Activated naive CD4-positive, alpha-beta T cell treated with anti-CD3 and anti-CD28 coated beads for 36 hours (primary cell): ENCODE measurements at regions not wholly inside any gene's neighbourhood (a gene's known extent, or its start where the extent isn't known, plus 50 kb on each side); places are given as distances from the start of the nearest gene placed in this dataset.

ENCODE experiments used
- CTCF ChIA-PET: fragments of 350-600 bp; sonication (Branson Sonifier 250); formaldehyde crosslinking; loops from one replicate; lab custom pipeline; 2021; ENCODE audit warnings: antibody characterized with exemption; lab: Charles Lee
- DNase-seq: peaks from one replicate; pipeline ENCODE4 v3.0.0-alpha.2; 2020
- H3K27ac Mint-ChIP-seq: one replicate; pipeline ENCODE4 v1.8.0; 2021; ENCODE audit warnings: mild to moderate bottlenecking, mixed read lengths
- H3K27me3 Mint-ChIP-seq: one replicate; pipeline ENCODE4 v1.8.0; 2021; ENCODE audit warnings: low read depth, mixed read lengths
- H3K36me3 Mint-ChIP-seq: one replicate; pipeline ENCODE4 v1.8.0; 2021; ENCODE audit warnings: low read depth, mixed read lengths
- H3K4me1 Mint-ChIP-seq: one replicate; pipeline ENCODE4 v1.8.0; 2021; ENCODE audit warnings: low read depth, mixed read lengths
- H3K4me3 Mint-ChIP-seq: one replicate; pipeline ENCODE4 v1.8.0; 2021; ENCODE audit warnings: mild to moderate bottlenecking, moderate library complexity, mixed read lengths
- H3K9me3 Mint-ChIP-seq: one replicate; pipeline ENCODE4 v1.8.0; 2021; ENCODE audit warnings: mixed read lengths
- intact Hi-C: fragments of 100-400 bp; cut with micrococcal nuclease; formaldehyde crosslinking; loops from one replicate; pipeline ENCODE4 v1.15.1; 2023

DNA sequence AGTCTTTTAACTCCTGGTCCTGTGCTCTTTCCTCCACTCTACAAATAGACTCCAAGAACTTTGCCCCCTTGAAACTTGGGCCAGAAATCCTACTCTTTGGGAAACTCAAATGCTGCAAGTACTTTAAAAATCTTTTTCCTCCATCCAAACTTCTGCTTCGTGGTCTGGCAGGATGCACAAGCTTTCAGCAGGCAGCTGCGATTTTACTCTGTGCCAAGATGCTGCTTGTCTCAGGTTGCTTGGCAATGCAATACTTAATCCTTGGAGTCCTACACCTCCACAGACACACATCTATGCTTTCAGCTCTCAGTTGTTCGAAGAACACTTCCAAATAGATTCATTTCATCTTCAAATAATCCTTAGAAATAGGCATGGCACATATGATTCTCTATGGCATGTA, 435.3 kb upstream of the USP24 start:
- no peak overlapping the region for H3K27ac Mint-ChIP-seq
- peaks cover 2% of the 10 kb centered on the region for H3K27me3 Mint-ChIP-seq
- CTCF ChIA-PET: no interaction called here
- DNase-seq: no peak
- H3K9me3 Mint-ChIP-seq: no peaks in the 10 kb centered on the region
- no peaks in the 10 kb centered on the region for H3K36me3 Mint-ChIP-seq
- intact Hi-C loops: no loop called here
- H3K4me3 Mint-ChIP-seq: no peak overlapping the region
- no peaks in the 10 kb centered on the region for H3K4me1 Mint-ChIP-seq

DNA sequence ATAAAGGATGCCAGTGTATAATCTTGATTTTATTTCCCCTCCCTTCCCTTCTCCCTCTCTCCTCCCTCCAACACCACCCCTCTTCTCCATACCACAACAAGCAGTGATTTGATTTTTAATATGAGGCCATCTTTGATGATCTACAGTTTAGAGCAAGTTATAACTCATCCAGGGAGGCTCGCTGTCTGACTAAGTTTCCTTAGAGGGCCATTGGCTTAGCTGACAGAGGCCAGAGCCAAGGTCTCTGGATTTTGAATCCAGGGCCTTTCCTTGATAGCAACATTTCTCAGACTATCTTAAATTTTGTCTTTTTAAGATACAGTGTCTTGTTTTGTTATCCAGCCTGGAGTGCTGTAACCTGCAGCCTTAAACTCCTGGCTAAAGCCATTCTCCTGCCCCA, 431.0 kb upstream of the USP24 start:
- Mint-ChIP-seq H3K4me3 (no peak overlapping the region), H3K27ac (no peak overlapping the region), H3K9me3 (no peaks in the 10 kb centered on the region), H3K4me1 (peaks cover 5% of the 10 kb centered on the region), H3K27me3 (peaks cover 2% of the 10 kb centered on the region), H3K36me3 (no peaks in the 10 kb centered on the region)
- CTCF ChIA-PET: no interaction called here
- DNase-seq: no peak
- intact Hi-C loops: no loop called here

- Mint-ChIP-seq H3K9me3 (no peaks in the 10 kb centered on the region), H3K36me3 (no peaks in the 10 kb centered on the region), H3K4me3 (no peak overlapping the region), H3K4me1 (peaks cover 6% of the 10 kb centered on the region), H3K27me3 (peaks cover 2% of the 10 kb centered on the region), H3K27ac (no peak overlapping the region)
- CTCF ChIA-PET: no interaction called here
- DNase-seq: no peak
- intact Hi-C loops: no loop called here
Measured at GRCh38 chr1:55645270-55645669, 430.1 kb upstream of the USP24 start.

DNA sequence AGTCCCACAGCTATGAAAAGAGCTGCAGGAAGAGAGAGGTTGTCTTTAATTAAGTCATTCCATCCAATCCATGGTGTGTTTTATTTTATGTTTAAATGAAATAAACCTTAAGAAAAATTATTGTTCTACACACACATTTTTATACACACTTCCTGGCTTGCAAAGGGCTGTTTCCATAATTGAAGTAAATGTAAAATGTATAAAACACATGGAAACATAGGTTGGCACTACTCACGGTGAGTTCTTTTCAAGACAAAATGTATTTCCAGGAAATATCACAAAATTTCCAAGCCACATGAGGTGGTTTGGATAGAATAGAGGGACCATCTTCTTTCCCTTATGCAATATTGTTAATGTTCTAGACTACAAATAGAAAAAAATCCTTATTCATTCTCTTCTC, 426.8 kb upstream of the USP24 start:
- DNase-seq: no peak
- H3K27ac Mint-ChIP-seq: no peak overlapping the region
- H3K4me1 Mint-ChIP-seq: peaks cover 6% of the 10 kb centered on the region
- H3K27me3 Mint-ChIP-seq: peaks cover 6% of the 10 kb centered on the region
- H3K4me3 Mint-ChIP-seq: no peak overlapping the region
- CTCF ChIA-PET: no interaction called here
- no peaks in the 10 kb centered on the region for H3K9me3 Mint-ChIP-seq
- H3K36me3 Mint-ChIP-seq: no peaks in the 10 kb centered on the region
- intact Hi-C loops: no loop called here

- Mint-ChIP-seq H3K36me3 (no peaks in the 10 kb centered on the region), H3K27ac (no peak overlapping the region), H3K4me3 (no peak overlapping the region), H3K27me3 (peaks cover 4% of the 10 kb centered on the region), H3K4me1 (peaks cover 6% of the 10 kb centered on the region), H3K9me3 (no peaks in the 10 kb centered on the region)
- DNase-seq: peak; percentile 49
- CTCF ChIA-PET: interaction anchor here (0.7 kb wide), 2 partner anchors 11 to 951 kb away, joined by 3 to 4 read pairs; no protein-coding TSS in a partner anchor
- intact Hi-C loops: no loop called here
Measured at GRCh38 chr1:55640708-55641473, 425.7 kb upstream of the USP24 start.

DNA sequence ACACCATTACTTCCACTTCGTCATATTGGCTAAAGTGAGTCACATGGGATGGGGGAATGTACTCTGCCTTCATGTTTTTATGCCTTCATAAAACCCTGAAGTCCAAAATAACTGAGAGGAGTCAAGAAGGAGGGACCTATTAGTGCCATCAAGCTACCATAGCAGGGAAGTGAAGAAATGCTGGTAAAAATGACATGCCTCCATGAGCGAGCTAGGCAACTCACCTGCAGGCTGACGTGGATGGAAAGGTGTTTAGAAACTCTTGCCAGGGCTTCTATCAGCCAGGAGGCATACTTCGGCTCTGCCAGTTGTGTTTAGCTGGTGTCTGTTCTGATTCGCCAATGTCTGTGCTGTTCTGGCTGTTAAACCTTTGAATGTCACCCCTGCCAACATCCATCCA, 424.4 kb upstream of the USP24 start:
- Mint-ChIP-seq H3K4me3 (no peak overlapping the region), H3K27me3 (peaks cover 4% of the 10 kb centered on the region), H3K9me3 (no peaks in the 10 kb centered on the region), H3K4me1 (peaks cover 6% of the 10 kb centered on the region), H3K27ac (no peak overlapping the region), H3K36me3 (no peaks in the 10 kb centered on the region)
- intact Hi-C loops: no loop called here
- no peak for DNase-seq
- CTCF ChIA-PET: no interaction called here

GRCh38 chr1:55639051-55639450, 423.9 kb upstream of the USP24 start:
- peaks cover 6% of the 10 kb centered on the region for H3K27me3 Mint-ChIP-seq
- H3K36me3 Mint-ChIP-seq: no peaks in the 10 kb centered on the region
- H3K9me3 Mint-ChIP-seq: no peaks in the 10 kb centered on the region
- H3K4me3 Mint-ChIP-seq: no peak overlapping the region
- intact Hi-C loops: no loop called here
- peaks cover 6% of the 10 kb centered on the region for H3K4me1 Mint-ChIP-seq
- CTCF ChIA-PET: no interaction called here
- no peak for DNase-seq
- H3K27ac Mint-ChIP-seq: no peak overlapping the region

DNA sequence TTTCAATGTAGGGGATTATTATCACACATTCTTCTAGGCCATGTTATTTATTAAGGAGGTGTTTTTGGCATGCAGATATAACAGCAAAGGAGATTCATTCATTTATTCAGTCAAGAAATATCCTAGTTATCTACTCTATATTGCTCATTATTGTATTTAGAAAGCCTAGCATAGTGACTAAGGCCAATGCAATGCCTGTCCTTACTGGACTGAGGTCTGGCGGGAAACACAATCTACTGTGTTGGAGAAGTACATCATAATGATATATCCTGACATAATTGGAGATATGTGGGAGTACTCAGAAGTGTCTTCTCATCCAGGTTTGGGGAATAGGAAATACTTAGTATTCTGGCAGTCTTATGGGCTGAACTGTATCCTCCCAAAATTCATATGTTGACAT, 421.5 kb upstream of the USP24 start:
- peaks cover 6% of the 10 kb centered on the region for H3K4me1 Mint-ChIP-seq
- no peaks in the 10 kb centered on the region for H3K36me3 Mint-ChIP-seq
- no peak overlapping the region for H3K4me3 Mint-ChIP-seq
- no peak overlapping the region for H3K27ac Mint-ChIP-seq
- CTCF ChIA-PET: no interaction called here
- no peak for DNase-seq
- peaks cover 11% of the 10 kb centered on the region for H3K27me3 Mint-ChIP-seq
- intact Hi-C loops: no loop called here
- H3K9me3 Mint-ChIP-seq: no peaks in the 10 kb centered on the region

GRCh38 chr1:55635856-55636255, 420.7 kb upstream of the USP24 start:
- intact Hi-C loops: no loop called here
- Mint-ChIP-seq H3K27me3 (peaks cover 11% of the 10 kb centered on the region), H3K4me1 (no peaks in the 10 kb centered on the region), H3K4me3 (no peak overlapping the region), H3K36me3 (no peaks in the 10 kb centered on the region), H3K27ac (no peak overlapping the region), H3K9me3 (no peaks in the 10 kb centered on the region)
- CTCF ChIA-PET: no interaction called here
- no peak for DNase-seq

- CTCF ChIA-PET: no interaction called here
- Mint-ChIP-seq H3K27ac (no peak overlapping the region), H3K4me3 (no peak overlapping the region), H3K9me3 (no peaks in the 10 kb centered on the region), H3K4me1 (no peaks in the 10 kb centered on the region), H3K27me3 (peaks cover 11% of the 10 kb centered on the region), H3K36me3 (no peaks in the 10 kb centered on the region)
- DNase-seq: no peak
- intact Hi-C loops: no loop called here
Measured at GRCh38 chr1:55634516-55634915, 419.4 kb upstream of the USP24 start.

GRCh38 chr1:55632906-55633305, 417.7 kb upstream of the USP24 start:
- H3K9me3 Mint-ChIP-seq: no peaks in the 10 kb centered on the region
- H3K27ac Mint-ChIP-seq: no peak overlapping the region
- H3K4me1 Mint-ChIP-seq: no peaks in the 10 kb centered on the region
- no peaks in the 10 kb centered on the region for H3K36me3 Mint-ChIP-seq
- H3K27me3 Mint-ChIP-seq: peaks cover 9% of the 10 kb centered on the region
- intact Hi-C loops: no loop called here
- no peak for DNase-seq
- no peak overlapping the region for H3K4me3 Mint-ChIP-seq
- CTCF ChIA-PET: no interaction called here

DNA sequence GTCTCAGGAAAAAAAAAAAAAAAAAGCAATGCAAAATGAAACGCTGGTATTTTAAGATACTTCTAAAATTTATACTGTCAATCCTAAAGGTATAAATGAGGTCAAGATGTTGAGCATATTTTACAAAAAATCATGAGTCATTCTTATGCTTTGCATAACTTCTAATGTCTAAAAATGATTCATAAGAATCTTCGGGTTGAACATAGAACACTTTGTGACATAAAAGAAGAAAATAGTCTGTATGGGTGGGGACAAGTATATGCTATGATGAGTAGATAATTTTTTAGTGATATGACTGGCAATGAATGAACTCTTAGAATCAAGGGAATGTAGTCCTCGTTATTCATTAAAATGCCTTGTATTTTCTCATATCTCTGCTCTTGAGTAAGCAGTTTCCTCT, 416.9 kb upstream of the USP24 start:
- Mint-ChIP-seq H3K9me3 (no peaks in the 10 kb centered on the region), H3K36me3 (no peaks in the 10 kb centered on the region), H3K27ac (no peak overlapping the region), H3K4me3 (no peak overlapping the region), H3K27me3 (peaks cover 14% of the 10 kb centered on the region), H3K4me1 (no peaks in the 10 kb centered on the region)
- DNase-seq: no peak
- CTCF ChIA-PET: no interaction called here
- intact Hi-C loops: no loop called here

DNA sequence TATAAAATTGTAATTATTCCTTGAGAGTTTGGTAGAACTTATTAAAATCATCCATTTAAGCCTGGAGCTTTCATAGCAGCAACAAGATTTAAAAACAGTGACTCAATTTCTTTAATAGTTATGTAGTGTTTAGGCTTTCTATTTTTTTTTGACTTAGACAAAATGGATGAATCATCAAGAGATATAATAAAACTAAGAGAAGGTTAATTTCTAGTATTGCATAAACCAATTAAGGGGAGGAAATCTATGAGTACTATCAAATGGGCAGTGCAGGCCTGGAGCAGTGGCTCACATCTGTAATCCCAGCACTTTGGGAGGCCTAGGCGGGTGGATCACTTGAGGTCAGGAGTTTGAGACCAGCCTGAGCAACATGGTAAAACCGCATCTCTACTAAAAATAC, 416.3 kb upstream of the USP24 start:
- DNase-seq: no peak
- Mint-ChIP-seq H3K27me3 (peaks cover 13% of the 10 kb centered on the region), H3K9me3 (no peaks in the 10 kb centered on the region), H3K27ac (no peak overlapping the region), H3K4me1 (no peaks in the 10 kb centered on the region), H3K4me3 (no peak overlapping the region), H3K36me3 (no peaks in the 10 kb centered on the region)
- intact Hi-C loops: no loop called here
- CTCF ChIA-PET: no interaction called here
